Stimulated activated naive B cell treated with anti-CD40 and anti-IgM and Interleukin-4, amounts not matched to agents 10 μg/mL and 1 μg/mL and 100 μg/mL, for 72 hours (primary cell): ENCODE measurements at regions not wholly inside any gene's neighbourhood (a gene's known extent, or its start where the extent isn't known, plus 50 kb on each side); places are given as distances from the start of the nearest gene placed in this dataset.
"Not testable (repeated sequence)": the region's sequence is repeated elsewhere in the genome, so short reads cannot be mapped to it uniquely, and the experiment has no call there.

Experiments used
- ATAC-seq, 2 donors: fragments of 150-1000 bp; cut with Tn5 transposase; replicated peaks; 2 replicates each; pipeline ENCODE4 v1.10.0; 2021; ENCODE audit warnings: moderate library complexity in 1 of 2
- DNase-seq: peaks from one replicate; pipeline ENCODE4 v3.0.0; 2021
- H3K27ac Mint-ChIP-seq: one replicate; pipeline ENCODE4 v1.8.0; 2022; ENCODE audit warnings: mild to moderate bottlenecking, mixed read lengths
- H3K27me3 Mint-ChIP-seq, 2 donors: one replicate each; pipeline ENCODE4 v1.8.0; 2022; ENCODE audit warnings: mixed read lengths in 2 of 2
- H3K36me3 Mint-ChIP-seq, 2 donors: one replicate each; pipeline ENCODE4 v1.8.0; 2022; ENCODE audit warnings: mixed read lengths in 2 of 2, mild to moderate bottlenecking in 1 of 2
- H3K4me1 Mint-ChIP-seq, 2 donors: one replicate each; pipeline ENCODE4 v1.8.0; 2022; ENCODE audit warnings: mixed read lengths in 2 of 2, mild to moderate bottlenecking in 1 of 2
- H3K4me3 Mint-ChIP-seq, 2 donors: one replicate each; pipeline ENCODE4 v1.8.0; 2022; ENCODE audit warnings: mild to moderate bottlenecking in 2 of 2, mixed read lengths in 2 of 2, moderate library complexity in 1 of 2
- H3K9me3 Mint-ChIP-seq, 2 donors: one replicate each; pipeline ENCODE4 v1.8.0; 2022; ENCODE audit warnings: mixed read lengths in 2 of 2, mild to moderate bottlenecking in 1 of 2

DNA sequence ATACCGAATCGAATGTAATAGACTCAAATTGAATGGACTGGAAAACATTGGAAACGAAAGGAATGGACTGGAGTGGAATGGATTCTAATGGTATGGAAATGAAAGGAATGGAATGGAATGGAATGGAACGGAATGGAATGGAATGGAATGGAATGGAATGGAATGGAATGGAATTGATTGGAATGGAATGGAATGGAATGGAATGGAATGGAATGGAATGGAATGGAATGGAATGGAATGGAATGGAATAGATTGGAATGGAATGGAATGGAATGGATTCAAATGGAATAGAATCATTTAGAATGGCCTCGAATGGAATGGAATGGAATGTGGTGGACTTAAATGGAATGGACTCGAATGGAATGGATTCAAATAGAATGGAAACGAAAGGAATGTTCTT, 1057.5 kb upstream of the USP9Y start:
- not testable (repeated sequence) for ATAC-seq, H3K27me3 Mint-ChIP-seq, DNase-seq, H3K27ac Mint-ChIP-seq, H3K4me1 Mint-ChIP-seq, H3K4me3 Mint-ChIP-seq
- Mint-ChIP-seq H3K36me3 (peaks cover 5 to 16% of the 10 kb centered on the region in 2 donors), H3K9me3 (peaks cover 5 to 52% of the 10 kb centered on the region in 2 donors)

DNA sequence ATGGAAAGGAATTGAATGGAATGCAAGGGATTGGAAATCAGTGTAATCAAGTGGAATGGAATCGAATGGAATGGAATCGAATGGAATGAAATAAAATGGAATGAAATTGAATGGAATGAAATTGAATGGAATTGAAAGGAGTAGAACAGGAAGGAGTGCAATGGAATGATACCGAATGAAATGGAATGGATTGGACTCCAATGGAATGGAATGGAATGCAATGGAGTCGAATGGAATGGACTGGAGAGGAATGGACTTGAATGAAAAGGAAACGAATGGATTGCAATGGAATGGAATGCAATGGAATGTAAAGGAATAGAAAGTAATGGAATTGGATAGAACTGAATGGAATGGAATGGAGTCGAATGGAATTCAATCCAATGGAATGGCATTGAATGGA, 1032.8 kb upstream of the USP9Y start:
- DNase-seq: no peak
- Mint-ChIP-seq H3K4me3 (no peak overlapping the region), H3K4me1 (no peaks in the 10 kb centered on the region), H3K27me3 (no peaks in the 10 kb centered on the region), H3K36me3 (peaks cover 0 to 14% of the 10 kb centered on the region in 2 donors), H3K27ac (no peak overlapping the region), H3K9me3 (peaks cover 0 to 79% of the 10 kb centered on the region in 2 donors)
- no peak for ATAC-seq
